BJ (cell line): ENCODE measurements at regions not wholly inside any gene's neighbourhood (a gene's known extent, or its start where the extent isn't known, plus 50 kb on each side); places are given as distances from the start of the nearest gene placed in this dataset.

Experiments
- CTCF ChIA-PET: fragments of 350-600 bp; formaldehyde crosslinking; extraction: SDS; loops from one replicate; lab custom pipeline; 2021; ENCODE audit warnings: antibody characterized with exemption, inconsistent platforms; lab: Yijun Ruan, JAX
- POLR2A ChIA-PET: fragments of 300-600 bp; sonication (Branson Sonifier 250); formaldehyde crosslinking; extraction: SDS; loops from one replicate; lab custom pipeline; 2021; ENCODE audit warnings: antibody characterized with exemption; lab: Charles Lee
- DNase-seq: peaks from one replicate; pipeline ENCODE4 v3.0.0-alpha.2; 2011; ENCODE audit warnings: low read depth
- H3K27me3 ChIP-seq: 2 replicates; pipeline ENCODE4 v1.6.0; 2011; ENCODE audit warnings: low read length; ENCODE audit not compliant: control insufficient read depth, insufficient read depth
- H3K36me3 ChIP-seq: 2 replicates; pipeline ENCODE4 v1.5.1; 2011; ENCODE audit warnings: low read length; ENCODE audit not compliant: control insufficient read depth, insufficient read depth
- H3K4me3 ChIP-seq: 2 replicates; pipeline ENCODE4 v1.5.1; 2011; ENCODE audit warnings: low read depth, mild to moderate bottlenecking, control low read depth, low read length
- TF ChIP-seq, protein P1 (sequence below): IDR thresholded peaks from 2 replicates; pipeline ENCODE4 v1.5.1; 2011; ENCODE audit warnings: low read depth, mild to moderate bottlenecking, control low read depth, inconsistent platforms, low read length, moderate library complexity; ENCODE audit not compliant: insufficient read depth

DNA sequence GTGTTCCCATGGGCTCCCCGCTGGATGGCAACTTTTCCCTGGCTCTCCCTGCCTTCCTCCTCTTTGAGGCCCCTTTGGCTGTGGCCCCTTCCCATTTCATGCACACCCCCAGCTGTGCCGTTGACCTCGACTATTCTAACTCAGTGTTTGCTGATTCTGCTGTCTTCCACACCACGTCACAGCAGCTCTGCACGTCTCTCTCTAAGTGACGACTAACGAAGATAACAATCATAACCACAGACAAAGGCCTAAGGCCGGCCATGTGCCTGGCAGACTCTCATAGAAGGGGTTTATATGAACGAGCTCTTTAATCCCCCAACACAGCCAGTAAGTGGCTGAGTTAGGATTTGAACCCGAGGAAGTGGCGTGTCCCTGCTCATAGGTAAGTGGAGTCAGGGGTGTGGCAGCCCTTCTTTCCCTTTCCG lies 151.5 kb upstream of the SHH start:
- H3K27me3 ChIP-seq, result no peaks in the 10 kb centered on the region
- ChIA-PET CTCF (no interaction called here), POLR2A (no interaction called here)
- no peak overlapping the region for H3K4me3 ChIP-seq
- DNase-seq, result no peak
- TF ChIP-seq, protein P1, sequence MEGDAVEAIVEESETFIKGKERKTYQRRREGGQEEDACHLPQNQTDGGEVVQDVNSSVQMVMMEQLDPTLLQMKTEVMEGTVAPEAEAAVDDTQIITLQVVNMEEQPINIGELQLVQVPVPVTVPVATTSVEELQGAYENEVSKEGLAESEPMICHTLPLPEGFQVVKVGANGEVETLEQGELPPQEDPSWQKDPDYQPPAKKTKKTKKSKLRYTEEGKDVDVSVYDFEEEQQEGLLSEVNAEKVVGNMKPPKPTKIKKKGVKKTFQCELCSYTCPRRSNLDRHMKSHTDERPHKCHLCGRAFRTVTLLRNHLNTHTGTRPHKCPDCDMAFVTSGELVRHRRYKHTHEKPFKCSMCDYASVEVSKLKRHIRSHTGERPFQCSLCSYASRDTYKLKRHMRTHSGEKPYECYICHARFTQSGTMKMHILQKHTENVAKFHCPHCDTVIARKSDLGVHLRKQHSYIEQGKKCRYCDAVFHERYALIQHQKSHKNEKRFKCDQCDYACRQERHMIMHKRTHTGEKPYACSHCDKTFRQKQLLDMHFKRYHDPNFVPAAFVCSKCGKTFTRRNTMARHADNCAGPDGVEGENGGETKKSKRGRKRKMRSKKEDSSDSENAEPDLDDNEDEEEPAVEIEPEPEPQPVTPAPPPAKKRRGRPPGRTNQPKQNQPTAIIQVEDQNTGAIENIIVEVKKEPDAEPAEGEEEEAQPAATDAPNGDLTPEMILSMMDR, result no peak
- H3K36me3 ChIP-seq, result no peaks in the 10 kb centered on the region

DNA sequence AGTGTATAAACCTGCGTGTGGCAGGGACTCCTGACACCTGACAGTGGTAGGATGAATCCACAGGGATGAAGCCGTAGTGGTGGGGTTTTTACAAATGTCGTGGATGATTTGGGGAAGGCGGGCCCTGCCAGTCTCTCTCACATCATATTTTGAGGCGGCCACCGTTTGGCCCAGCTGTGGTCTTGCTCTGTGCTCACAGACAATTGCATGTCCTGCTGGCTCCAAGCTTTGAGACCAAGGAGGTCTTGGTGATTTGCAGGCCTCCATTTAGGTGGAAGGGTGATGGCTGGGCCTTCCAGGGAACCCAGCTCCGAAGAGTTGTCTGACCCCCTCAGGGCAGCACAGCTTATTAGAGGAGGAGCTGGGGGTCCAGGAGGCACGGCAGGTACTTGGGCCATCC lies 151.1 kb upstream of the SHH start:
- Histone ChIP-seq H3K4me3 (no peak overlapping the region), H3K36me3 (no peaks in the 10 kb centered on the region), H3K27me3 (no peaks in the 10 kb centered on the region)
- no peak for DNase-seq
- CTCF ChIA-PET, result no interaction called here
- POLR2A ChIA-PET, result no interaction called here
- TF ChIP-seq, protein P1, result no peak

DNA sequence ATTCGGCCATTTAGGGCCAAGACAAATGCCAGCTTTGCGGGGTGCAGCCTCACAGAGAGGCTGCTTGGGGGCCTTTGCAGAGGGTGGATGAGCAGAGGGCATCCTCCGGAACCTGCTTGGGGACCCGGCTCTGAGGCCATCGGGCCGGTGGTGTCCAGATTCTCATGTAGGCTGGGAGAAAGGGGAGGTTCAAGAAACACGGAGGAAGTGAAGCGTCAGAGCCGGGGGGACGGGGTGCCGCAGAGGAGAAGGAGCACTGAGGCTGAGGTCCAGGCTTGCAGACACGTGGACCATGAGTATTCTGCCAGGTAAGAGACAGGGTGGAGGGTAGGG lies 150.7 kb upstream of the SHH start:
- no peak overlapping the region for H3K4me3 ChIP-seq
- H3K27me3 ChIP-seq, result no peaks in the 10 kb centered on the region
- TF ChIP-seq, protein P1, result no peak
- POLR2A ChIA-PET, result no interaction called here
- CTCF ChIA-PET, result no interaction called here
- no peak for DNase-seq
- no peaks in the 10 kb centered on the region for H3K36me3 ChIP-seq

DNA sequence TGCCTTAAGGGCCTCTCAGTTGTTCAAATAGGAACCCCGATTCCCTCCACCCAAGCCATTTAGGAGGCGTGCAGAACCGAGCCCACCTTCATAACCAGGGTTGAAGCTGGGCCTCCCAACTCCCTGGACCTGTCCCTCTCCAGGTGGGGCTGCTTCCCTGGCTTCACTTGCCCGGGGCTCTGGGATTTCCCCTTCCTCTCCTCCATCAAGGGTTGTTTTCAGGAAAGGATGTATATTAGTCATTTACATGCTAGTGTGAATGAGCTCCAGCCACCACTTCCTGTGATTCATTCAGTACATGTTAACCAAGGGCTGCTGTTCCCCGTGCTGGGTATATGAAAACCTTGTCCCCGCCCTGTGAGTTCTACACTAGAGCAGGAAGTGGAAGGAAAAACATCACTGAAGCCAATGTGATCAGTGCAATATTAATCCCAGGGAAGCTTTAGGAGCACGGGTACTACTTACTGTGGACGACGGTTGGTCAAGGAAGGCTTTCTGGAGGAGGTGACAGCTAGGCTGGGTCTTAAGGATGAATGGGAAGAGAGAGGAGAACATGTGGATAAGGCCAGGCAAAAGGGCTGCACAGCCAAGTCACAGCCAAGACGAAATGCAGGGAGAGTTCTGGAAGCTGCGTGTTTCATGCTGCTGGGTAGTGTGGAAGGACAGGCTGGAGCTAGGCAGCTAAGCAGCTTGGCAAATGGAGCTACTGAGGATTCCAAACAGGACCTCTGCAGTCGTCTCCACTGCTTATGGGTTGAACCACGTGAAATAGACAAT lies 150.1 kb upstream of the SHH start:
- TF ChIP-seq, protein P1, result no peak
- Histone ChIP-seq H3K27me3 (no peaks in the 10 kb centered on the region), H3K4me3 (no peak overlapping the region), H3K36me3 (no peaks in the 10 kb centered on the region)
- POLR2A ChIA-PET, result no interaction called here
- DNase-seq, result no peak
- CTCF ChIA-PET, result no interaction called here

DNA sequence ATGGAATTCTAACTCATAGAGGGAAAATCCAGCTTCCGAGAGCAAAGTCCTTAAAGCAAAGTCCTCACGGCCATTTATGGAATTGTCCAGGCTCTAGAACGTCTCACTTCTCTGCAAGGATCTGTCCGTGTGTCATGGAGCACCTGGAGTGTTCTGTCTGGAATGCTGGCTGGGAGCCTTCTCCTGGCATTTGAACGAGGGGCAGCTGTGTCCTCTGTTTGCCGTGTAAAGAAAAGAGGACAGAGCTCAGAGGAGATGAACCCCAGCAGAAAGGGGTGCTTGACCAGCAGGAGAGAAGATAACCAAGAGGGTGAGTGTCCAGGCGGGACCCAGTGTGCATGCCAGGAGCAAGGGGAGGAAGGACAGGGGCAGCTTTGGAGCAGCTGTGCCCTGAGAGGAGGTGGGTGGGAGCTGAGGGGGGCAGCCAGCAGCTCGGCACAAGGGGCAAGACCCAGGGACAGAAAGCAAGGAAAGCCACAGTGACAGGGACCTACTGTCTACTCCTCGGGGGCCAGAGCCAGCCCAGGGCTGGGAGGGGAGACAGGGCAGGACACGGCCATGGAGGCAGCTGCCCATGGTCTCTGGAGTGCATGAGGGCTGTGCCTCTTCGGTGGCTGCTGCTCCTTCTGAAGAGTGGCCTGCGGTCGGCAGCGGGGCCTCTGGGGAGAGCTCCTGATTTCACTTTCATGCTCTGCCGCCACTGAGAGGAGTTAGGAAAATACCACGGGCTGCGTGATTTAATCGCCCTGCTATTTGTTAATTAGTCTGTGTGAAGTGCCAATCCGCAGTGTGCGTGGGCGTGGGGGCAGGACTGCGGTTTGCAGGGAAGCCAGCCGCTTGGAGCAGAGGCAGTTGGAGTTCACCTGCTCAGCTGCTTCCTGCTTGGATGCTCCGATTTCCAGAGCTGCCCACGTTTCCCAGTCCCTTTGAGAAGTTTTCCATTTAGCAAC lies 149.3 kb upstream of the SHH start:
- Histone ChIP-seq H3K36me3 (no peaks in the 10 kb centered on the region), H3K4me3 (no peak overlapping the region), H3K27me3 (no peaks in the 10 kb centered on the region)
- CTCF ChIA-PET, result no interaction called here
- POLR2A ChIA-PET, result no interaction called here
- TF ChIP-seq, protein P1, result no peak
- DNase-seq, result no peak
